HepG2 (cell line): ENCODE measurements at regions not wholly inside any gene's neighbourhood (a gene's known extent, or its start where the extent isn't known, plus 50 kb on each side); places are given as distances from the start of the nearest gene placed in this dataset.

Experiments used
- ATAC-seq: fragments of 200-7000 bp; cut with Tn5 transposase; 3 replicates; pipeline ENCODE4 v1.9.1; 2020; ENCODE audit warnings: mild to moderate bottlenecking, moderate library complexity
- BruUV-seq: library from RNA; stranded (reverse); fragments of 400-500 nt; replicated peaks from 2 replicates; lab custom pipeline; 2021; lab: Mats Ljungman, UMichigan
- CTCF ChIA-PET: fragments of 300-600 bp; formaldehyde crosslinking; extraction: SDS; loops from one replicate; lab custom pipeline; 2021; ENCODE audit warnings: low total read pairs, inconsistent platforms, low intra/inter-chr PET ratio; lab: Yijun Ruan, JAX
- POLR2A ChIA-PET: fragments of 350-600 bp; sonication (Branson Sonifier 250); formaldehyde crosslinking; loops from one replicate; lab custom pipeline; 2020; ENCODE audit warnings: antibody characterized with exemption, inconsistent platforms; lab: Yijun Ruan, JAX
- DNase-seq: peaks from one replicate; pipeline ENCODE4 v3.0.0-alpha.2; 2015; ENCODE audit warnings: low spot score
- FAIRE-seq: peaks from 3 replicates; lab custom pipeline; 2011; peaks lifted over from hg19 to GRCh38; lab: Jason Lieb, UNC
- H2AFZ ChIP-seq: one replicate; pipeline ENCODE4 v1.6.1; 2011; ENCODE audit warnings: low read length, inconsistent platforms
- H3K27ac ChIP-seq: fragments of 300-600 bp; 3 replicates; pipeline ENCODE4 v1.8.0; 2011; ENCODE audit warnings: mixed run types, mild to moderate bottlenecking, mixed read lengths, low read length, inconsistent platforms; ENCODE audit not compliant: insufficient read depth; ENCODE audit errors: extremely low read length
- H3K27me3 ChIP-seq, 2 experiments: fragments of 200-600 bp in 1 of 2; 2 replicates in 1 of 2; 3 replicates in 1 of 2; pipeline versions ENCODE4 v1.6.0 to v1.8.0; 2011; ENCODE audit warnings: low read length in 2 of 2, mild to moderate bottlenecking in 2 of 2, moderate library complexity in 2 of 2, inconsistent platforms in 1 of 2; ENCODE audit not compliant: insufficient read depth in 2 of 2, control insufficient read depth in 1 of 2
- H3K36me3 ChIP-seq, 2 experiments: fragments of 200-600 bp in 1 of 2; replicated peaks in 1 of 2; 2 replicates in 1 of 2; 3 replicates in 1 of 2; pipeline versions ENCODE4 v1.5.1 to v1.8.0; 2011; ENCODE audit warnings: low read length in 2 of 2, inconsistent platforms in 1 of 2; ENCODE audit not compliant: insufficient read depth in 2 of 2, control insufficient read depth in 1 of 2
- H3K4me1 ChIP-seq: 2 replicates; pipeline ENCODE4 v1.5.1; 2012; ENCODE audit warnings: low read length, inconsistent platforms; ENCODE audit not compliant: insufficient read depth
- H3K4me2 ChIP-seq: 2 replicates; pipeline ENCODE4 v1.6.0; 2011; ENCODE audit warnings: low read depth, low read length, inconsistent platforms
- H3K4me3 ChIP-seq, 3 experiments: fragments of 200-600 bp in 1 of 3; sonication (generic), shearing (Covaris generic) in 1 of 3; replicated peaks in 1 of 3; 2 replicates each; pipeline ENCODE4 v1.5.1; 2011 to 2016; ENCODE audit warnings: low read length in 3 of 3, inconsistent platforms in 2 of 3, low read depth in 2 of 3, mild to moderate bottlenecking in 2 of 3, control low read depth in 1 of 3, mixed read lengths in 1 of 3; ENCODE audit not compliant: insufficient read depth in 1 of 3
- H3K79me2 ChIP-seq: one replicate; pipeline ENCODE4 v1.6.1; 2011; ENCODE audit warnings: low read length, inconsistent platforms; ENCODE audit not compliant: insufficient read depth
- H3K9ac ChIP-seq: 2 replicates; pipeline ENCODE4 v1.6.0; 2011; ENCODE audit warnings: mild to moderate bottlenecking, low read depth, low read length, inconsistent platforms; ENCODE audit not compliant: insufficient read depth
- H3K9me3 ChIP-seq: 2 replicates; pipeline ENCODE4 v1.5.1; 2012; ENCODE audit warnings: mild to moderate bottlenecking, low read length
- H4K20me1 ChIP-seq: 2 replicates; pipeline ENCODE4 v1.6.0; 2011; ENCODE audit warnings: inconsistent platforms, mild to moderate bottlenecking, low read length, moderate library complexity; ENCODE audit not compliant: insufficient read depth
- ARID4A ChIP-seq: sonication (generic); formaldehyde crosslinking; IDR thresholded peaks from 2 replicates; pipeline ENCODE4 v1.5.0; 2020; ENCODE audit warnings: mild to moderate bottlenecking, missing genetic modification reagents, borderline replicate concordance
- GLI4 ChIP-seq: sonication (generic); formaldehyde crosslinking; IDR thresholded peaks from 2 replicates; pipeline ENCODE4 v1.5.1; 2020; ENCODE audit warnings: missing genetic modification reagents, mild to moderate bottlenecking, moderate library complexity, borderline replicate concordance
- MAFK ChIP-seq, 2 experiments: IDR thresholded peaks in 1 of 2; conservative IDR thresholded peaks in 1 of 2; 2 replicates each; pipeline ENCODE4 v1.6.1; 2011; ENCODE audit warnings: improper control_type of control experiment in 2 of 2, low read length in 2 of 2
- THAP8 ChIP-seq: sonication (generic); formaldehyde crosslinking; IDR thresholded peaks from 2 replicates; pipeline ENCODE4 v1.5.1; 2020; ENCODE audit warnings: missing genetic modification reagents, mild to moderate bottlenecking, borderline replicate concordance
- WGBS: methylation state at CpG from one replicate; pipeline ENCODE4 v1.1.6; 2017; ENCODE audit warnings: low lambda C conversion rate; 5-methylcytosine and 5-hydroxymethylcytosine counted together
- in situ Hi-C: cut with HindIII; loops from 2 replicates; pipeline ENCODE4 v1.10.0; 2017; ENCODE audit warnings: low pct_unique_long_range_greater_than_20kb; ENCODE audit not compliant: extremely low pct_ligation_motif_present
- intact Hi-C: fragments of 100-400 bp; cut with micrococcal nuclease; formaldehyde crosslinking; loops from one replicate; pipeline ENCODE4 v1.10.0; 2022; ENCODE audit not compliant: unreplicated experiment
- TF ChIP-seq, protein P1 (sequence below), 2 experiments: sonication (generic) in 1 of 2; formaldehyde crosslinking in 1 of 2; IDR thresholded peaks; 2 replicates each; pipeline versions ENCODE4 v1.4.0 to v1.6.1; 2018 to 2020; ENCODE audit warnings: missing genetic modification reagents in 2 of 2, borderline replicate concordance in 1 of 2, low read depth in 1 of 2, mild to moderate bottlenecking in 1 of 2, missing biosample characterization in 1 of 2
- TF ChIP-seq, protein P2 (sequence below): sonication (generic); formaldehyde crosslinking; conservative IDR thresholded peaks from 2 replicates; pipeline ENCODE4 v1.4.0; 2020; ENCODE audit warnings: mild to moderate bottlenecking, missing genetic modification reagents, moderate library complexity
- TF ChIP-seq, protein P3 (sequence below): sonication (generic); formaldehyde crosslinking; IDR thresholded peaks from 2 replicates; pipeline ENCODE4 v1.5.0; 2020; ENCODE audit warnings: mild to moderate bottlenecking, missing genetic modification reagents, borderline replicate concordance

DNA sequence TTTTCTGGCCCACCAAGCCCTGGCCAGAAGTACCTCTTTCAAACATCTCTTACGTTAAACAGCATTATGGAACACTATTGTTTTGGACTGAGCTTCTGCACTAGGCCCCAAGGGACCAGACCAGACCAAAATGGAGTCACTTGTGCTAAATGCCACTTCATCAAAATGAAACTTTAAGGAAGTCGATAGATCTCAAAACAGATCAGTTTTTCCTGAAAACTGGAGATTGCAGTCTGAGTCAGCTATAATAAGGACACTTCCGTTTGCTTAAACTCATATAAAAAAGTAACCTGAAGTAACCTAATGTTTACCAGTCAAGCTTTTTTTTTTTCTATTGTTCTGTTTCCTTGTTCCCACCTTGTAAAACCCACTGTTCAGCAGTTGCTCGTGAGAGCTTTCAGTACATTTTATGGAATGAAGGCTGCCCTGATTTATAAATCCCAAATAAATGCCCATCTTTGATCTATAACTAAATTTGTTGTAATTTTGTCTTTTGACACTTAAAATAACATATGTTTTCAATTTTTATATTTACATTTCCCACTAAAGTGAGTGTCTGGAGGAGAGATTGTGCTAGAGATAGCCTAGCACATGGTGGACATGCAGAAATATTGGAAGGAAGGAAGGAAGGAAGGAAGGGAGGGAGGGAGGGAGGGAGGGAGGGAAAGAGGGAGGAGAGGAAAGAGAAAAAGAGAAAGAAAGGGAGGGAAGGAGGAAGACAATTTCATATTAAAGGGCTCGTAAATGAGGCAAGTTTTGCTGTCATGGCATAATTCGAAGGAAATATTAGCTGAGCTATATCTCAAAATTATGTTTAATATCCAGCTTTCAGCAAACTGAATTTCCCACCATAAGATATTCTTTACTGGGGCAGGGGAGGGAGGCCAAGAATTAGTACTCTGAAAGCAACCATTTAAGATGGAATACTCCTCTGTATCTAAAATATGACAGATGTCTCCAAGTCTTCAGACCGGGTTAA, 77.0 kb upstream of the CXADR start:
- in situ Hi-C loops: no loop called here
- intact Hi-C loops: no loop called here
- no peaks in the 10 kb centered on the region for H3K36me3 ChIP-seq
- ATAC-seq: no peak
- H3K4me1 ChIP-seq: peaks cover 52% of the 10 kb centered on the region
- no peak overlapping the region for H3K27ac ChIP-seq
- no peaks in the 10 kb centered on the region for H3K27me3 ChIP-seq
- peak overlapping the region; percentile 86 for H2AFZ ChIP-seq
- peak overlapping the region; percentile 60 for H3K4me2 ChIP-seq
- H4K20me1 ChIP-seq: no peaks in the 10 kb centered on the region
- CTCF ChIA-PET: no interaction called here
- H3K9me3 ChIP-seq: no peaks in the 10 kb centered on the region
- H3K79me2 ChIP-seq: no peaks in the 10 kb centered on the region
- H3K9ac ChIP-seq: no peak overlapping the region
- 86% methylated on average over 7 of the region's 7 CpGs for WGBS
- H3K4me3 ChIP-seq: no peak overlapping the region
- POLR2A ChIA-PET: interaction anchor here (1.2 kb wide), 1 partner anchor 17 kb away, joined by 3 read pairs; no protein-coding TSS in a partner anchor
- BruUV-seq: no TSS peak
- no peak for FAIRE-seq
- DNase-seq: no peak
- TF ChIP-seq THAP8 (CRISPR knock-in tag) (no peak), GLI4 (CRISPR knock-in tag) (no peak), MAFK (conservative IDR thresholded peaks at IDR 0.05 in 1 of 2, IDR thresholded peaks at IDR 0.05 in 1 of 2; ENCODE audit: low read length in 2 of 2) (peak; percentile 35 to 59; a peak in 2 of 4 replicates), ARID4A (CRISPR knock-in tag) (no peak)
- TF ChIP-seq, protein P1, sequence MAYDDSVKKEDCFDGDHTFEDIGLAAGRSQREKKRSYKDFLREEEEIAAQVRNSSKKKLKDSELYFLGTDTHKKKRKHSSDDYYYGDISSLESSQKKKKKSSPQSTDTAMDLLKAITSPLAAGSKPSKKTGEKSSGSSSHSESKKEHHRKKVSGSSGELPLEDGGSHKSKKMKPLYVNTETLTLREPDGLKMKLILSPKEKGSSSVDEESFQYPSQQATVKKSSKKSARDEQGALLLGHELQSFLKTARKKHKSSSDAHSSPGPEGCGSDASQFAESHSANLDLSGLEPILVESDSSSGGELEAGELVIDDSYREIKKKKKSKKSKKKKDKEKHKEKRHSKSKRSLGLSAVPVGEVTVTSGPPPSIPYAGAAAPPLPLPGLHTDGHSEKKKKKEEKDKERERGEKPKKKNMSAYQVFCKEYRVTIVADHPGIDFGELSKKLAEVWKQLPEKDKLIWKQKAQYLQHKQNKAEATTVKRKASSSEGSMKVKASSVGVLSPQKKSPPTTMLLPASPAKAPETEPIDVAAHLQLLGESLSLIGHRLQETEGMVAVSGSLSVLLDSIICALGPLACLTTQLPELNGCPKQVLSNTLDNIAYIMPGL (CRISPR knock-in tag; IDR thresholded peaks at IDR 0.05; ENCODE audit: borderline replicate concordance in 1 of 2, low read depth in 1 of 2): no peak
- TF ChIP-seq, protein P2, sequence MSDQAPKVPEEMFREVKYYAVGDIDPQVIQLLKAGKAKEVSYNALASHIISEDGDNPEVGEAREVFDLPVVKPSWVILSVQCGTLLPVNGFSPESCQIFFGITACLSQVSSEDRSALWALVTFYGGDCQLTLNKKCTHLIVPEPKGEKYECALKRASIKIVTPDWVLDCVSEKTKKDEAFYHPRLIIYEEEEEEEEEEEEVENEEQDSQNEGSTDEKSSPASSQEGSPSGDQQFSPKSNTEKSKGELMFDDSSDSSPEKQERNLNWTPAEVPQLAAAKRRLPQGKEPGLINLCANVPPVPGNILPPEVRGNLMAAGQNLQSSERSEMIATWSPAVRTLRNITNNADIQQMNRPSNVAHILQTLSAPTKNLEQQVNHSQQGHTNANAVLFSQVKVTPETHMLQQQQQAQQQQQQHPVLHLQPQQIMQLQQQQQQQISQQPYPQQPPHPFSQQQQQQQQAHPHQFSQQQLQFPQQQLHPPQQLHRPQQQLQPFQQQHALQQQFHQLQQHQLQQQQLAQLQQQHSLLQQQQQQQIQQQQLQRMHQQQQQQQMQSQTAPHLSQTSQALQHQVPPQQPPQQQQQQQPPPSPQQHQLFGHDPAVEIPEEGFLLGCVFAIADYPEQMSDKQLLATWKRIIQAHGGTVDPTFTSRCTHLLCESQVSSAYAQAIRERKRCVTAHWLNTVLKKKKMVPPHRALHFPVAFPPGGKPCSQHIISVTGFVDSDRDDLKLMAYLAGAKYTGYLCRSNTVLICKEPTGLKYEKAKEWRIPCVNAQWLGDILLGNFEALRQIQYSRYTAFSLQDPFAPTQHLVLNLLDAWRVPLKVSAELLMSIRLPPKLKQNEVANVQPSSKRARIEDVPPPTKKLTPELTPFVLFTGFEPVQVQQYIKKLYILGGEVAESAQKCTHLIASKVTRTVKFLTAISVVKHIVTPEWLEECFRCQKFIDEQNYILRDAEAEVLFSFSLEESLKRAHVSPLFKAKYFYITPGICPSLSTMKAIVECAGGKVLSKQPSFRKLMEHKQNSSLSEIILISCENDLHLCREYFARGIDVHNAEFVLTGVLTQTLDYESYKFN: no peak
- TF ChIP-seq, protein P3, sequence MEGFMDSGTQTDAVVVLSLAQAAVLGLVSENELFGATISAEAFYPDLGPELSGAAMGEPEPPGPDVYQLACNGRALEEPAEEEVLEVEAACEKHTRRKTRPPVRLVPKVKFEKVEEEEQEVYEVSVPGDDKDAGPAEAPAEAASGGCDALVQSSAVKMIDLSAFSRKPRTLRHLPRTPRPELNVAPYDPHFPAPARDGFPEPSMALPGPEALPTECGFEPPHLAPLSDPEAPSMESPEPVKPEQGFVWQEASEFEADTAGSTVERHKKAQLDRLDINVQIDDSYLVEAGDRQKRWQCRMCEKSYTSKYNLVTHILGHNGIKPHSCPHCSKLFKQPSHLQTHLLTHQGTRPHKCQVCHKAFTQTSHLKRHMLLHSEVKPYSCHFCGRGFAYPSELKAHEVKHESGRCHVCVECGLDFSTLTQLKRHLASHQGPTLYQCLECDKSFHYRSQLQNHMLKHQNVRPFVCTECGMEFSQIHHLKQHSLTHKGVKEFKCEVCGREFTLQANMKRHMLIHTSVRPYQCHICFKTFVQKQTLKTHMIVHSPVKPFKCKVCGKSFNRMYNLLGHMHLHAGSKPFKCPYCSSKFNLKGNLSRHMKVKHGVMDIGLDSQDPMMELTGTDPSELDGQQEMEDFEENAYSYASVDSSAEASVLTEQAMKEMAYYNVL: no peak
